CD4-positive, alpha-beta T cell treated with Interleukin-17A for 1 hour (primary cell): ENCODE measurements at regions not wholly inside any gene's neighbourhood (a gene's known extent, or its start where the extent isn't known, plus 50 kb on each side); places are given as distances from the start of the nearest gene placed in this dataset.

Source experiments
- DNase-seq: peaks from one replicate; pipeline ENCODE4 v3.0.0-alpha.2; 2020

DNA sequence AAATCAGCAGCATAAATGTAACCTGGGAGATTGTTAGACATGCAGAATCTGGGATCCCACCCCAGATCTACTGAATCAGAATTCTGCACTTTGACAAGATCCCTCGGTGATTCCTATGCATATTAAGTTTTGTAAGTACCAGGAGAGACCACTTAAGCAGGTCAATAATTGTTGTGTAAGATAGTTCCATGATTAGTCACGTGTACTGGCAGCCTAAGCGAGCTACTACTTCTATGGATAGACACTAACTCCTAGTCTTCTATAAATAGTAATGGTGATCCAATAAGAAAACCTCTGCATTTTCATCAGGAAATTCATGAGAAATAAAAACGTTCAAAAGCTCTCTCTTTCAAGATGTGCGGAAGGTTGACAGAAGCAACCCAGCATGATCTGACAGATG lies 988.2 kb upstream of the CHAC2 start:
- DNase-seq = no peak

DNA sequence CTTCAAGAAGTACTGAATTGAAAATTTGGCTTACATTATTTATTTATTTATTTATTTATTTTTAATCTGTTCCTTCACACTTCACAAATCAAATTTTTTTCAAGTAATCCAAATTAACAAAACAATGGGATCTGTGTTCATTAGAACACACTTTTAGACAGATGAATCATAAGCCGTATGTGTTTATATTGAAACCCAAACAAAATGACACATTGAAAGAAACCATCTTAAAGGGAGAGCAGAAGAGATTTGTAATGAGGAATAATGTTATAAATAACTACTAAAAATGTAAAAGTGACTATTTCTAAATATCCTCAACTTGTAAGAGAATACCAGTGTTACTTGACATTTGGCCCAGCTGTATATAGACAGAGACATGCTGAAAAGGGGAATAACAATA lies 991.0 kb upstream of the CHAC2 start:
- DNase-seq = no peak

DNA sequence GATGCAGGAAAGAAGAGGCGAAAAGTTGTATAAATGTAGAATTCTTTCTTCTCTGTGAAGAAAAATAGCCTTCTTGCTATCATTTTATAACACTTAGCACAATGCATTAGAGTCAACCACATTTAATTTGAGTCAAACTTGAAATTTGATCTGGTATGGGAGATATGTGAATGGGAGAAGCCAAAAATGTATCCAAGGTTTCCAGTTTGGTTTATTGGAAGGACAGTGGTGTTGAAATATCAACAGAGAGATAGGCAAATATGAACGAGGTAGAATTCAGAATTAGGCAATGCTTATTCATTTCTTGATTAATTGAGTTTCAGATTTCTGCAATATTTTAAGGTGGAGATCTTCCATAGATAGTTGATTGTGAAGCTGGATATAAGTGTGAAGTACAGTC lies 991.9 kb upstream of the CHAC2 start:
- no peak for DNase-seq

- DNase-seq = no peak
These were observed 1001.9 kb upstream of the CHAC2 start for GRCh38 chr2:52765735-52766134.

- no peak for DNase-seq
These were observed 1017.8 kb upstream of the CHAC2 start for GRCh38 chr2:52749764-52750163.

DNA sequence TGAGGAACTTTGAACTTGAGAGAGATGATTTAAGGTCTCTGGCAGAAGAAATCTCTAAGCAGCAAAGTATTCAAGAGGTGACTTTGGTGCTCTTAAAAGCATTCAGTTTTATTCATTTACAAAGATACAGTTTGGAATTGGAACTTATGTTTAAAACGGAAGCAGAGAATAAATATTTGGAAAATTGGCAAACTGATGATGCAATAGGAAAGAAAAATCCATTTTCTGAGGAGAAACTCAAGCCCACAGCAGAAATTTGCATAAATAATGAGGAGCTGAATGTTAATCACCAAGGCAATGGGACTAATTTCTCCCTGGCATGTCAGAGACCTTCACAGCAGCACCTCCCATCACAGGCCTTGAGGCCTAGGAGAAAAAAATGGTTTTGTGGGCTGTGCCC lies 1022.5 kb upstream of the CHAC2 start:
- DNase-seq = no peak

DNA sequence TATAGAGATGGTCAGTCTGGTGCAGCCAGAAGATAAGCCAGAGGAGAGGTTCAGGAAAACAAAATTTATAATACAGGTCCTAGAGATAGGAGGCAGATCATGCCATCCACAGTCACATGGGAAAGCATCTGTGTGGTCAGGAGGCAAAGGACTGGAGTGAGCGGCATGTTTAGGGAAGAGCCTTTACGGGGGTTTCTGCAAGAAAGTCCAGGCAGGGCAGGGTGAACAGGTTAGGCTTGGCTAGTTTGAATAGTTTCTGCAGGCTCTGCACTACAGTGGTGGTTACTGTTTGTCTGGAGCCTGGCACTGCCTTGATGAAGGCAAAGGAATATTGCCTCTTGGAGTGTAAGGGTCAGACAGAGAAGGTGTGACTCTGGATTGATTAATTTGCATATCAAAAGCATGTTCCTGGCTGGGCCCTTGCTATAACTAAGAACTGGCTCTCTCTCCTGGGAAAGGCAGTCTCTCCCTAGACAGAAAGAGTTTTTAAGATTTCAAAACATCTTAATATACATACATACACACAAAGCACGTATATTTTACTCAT lies 1034.7 kb upstream of the CHAC2 start:
- no peak for DNase-seq

GRCh38 chr2:52724585-52724984 lies 1043.0 kb upstream of the CHAC2 start:
- DNase-seq = no peak

- no peak for DNase-seq
These were observed 1049.8 kb upstream of the CHAC2 start for GRCh38 chr2:52717836-52718235.

- DNase-seq = no peak
These were observed 1056.6 kb upstream of the CHAC2 start for GRCh38 chr2:52710810-52711618.

DNA sequence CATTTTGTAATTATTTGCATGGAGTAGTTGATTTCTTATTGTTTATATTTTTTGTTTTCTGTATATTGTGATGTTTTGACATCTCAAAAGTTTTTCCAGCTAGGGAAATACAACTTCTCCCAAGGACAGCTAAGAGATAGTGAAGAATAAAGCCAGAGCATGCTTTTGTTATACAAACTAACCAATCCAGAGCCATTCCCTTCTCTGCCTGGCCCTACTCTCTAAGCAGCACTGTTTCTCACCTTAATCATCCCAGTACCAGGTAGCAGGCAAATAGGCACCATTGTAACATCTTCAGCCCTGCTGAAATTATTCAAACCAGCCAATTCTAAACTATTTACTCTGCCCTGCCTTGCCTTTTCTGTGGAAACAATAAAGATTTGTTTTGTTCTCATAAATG lies 1063.4 kb upstream of the CHAC2 start:
- DNase-seq = no peak

GRCh38 chr2:52703004-52703403 lies 1064.6 kb upstream of the CHAC2 start:
- no peak for DNase-seq

- no peak for DNase-seq
These were observed 1069.2 kb upstream of the CHAC2 start for GRCh38 chr2:52698408-52698807.

GRCh38 chr2:52697690-52698089 lies 1069.9 kb upstream of the CHAC2 start:
- no peak for DNase-seq

- DNase-seq = no peak
These were observed 1071.9 kb upstream of the CHAC2 start for GRCh38 chr2:52695731-52696130.

DNA sequence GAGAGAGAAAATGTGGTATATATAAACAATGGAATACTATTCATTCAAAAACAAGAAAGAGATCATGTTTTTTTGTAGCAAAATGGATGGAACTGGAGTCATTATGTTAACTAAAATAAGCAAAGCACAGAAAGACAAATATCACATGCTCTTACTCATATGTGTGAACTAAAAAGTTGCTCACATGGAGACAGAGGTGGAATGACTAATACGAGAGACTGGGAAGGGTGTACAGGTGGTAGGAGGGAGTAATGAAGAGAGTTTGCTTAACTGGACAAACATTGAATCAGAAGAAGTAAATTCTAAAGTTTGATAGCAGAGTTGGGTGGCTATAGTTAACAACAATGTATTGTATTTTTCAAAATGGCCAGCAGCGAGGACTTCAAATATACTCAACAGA lies 1080.7 kb upstream of the CHAC2 start:
- no peak for DNase-seq

- DNase-seq = no peak
These were observed 1091.5 kb upstream of the CHAC2 start for GRCh38 chr2:52676056-52676455.

- DNase-seq = no peak
These were observed 1098.9 kb upstream of the CHAC2 start for GRCh38 chr2:52668724-52669123.

DNA sequence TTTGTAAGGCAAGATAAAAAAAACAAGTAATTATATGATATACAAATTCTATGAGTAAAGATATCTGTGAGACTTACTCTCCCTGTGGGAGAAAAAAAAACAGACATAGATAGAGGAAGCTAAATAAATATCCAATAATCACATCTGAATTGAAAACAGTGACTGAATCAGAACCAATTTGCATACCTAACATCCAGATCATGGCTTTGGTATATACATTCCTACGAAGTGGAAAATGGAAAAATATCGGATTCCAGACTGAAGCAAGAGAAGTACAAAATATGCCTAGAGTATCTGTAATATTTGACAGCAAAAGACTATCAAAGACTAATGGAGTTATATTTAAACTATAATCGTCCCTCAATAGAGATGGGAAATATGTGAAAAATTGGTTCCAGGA lies 1108.1 kb upstream of the CHAC2 start:
- DNase-seq = no peak

GRCh38 chr2:52658598-52658997 lies 1109.0 kb upstream of the CHAC2 start:
- DNase-seq = no peak

DNA sequence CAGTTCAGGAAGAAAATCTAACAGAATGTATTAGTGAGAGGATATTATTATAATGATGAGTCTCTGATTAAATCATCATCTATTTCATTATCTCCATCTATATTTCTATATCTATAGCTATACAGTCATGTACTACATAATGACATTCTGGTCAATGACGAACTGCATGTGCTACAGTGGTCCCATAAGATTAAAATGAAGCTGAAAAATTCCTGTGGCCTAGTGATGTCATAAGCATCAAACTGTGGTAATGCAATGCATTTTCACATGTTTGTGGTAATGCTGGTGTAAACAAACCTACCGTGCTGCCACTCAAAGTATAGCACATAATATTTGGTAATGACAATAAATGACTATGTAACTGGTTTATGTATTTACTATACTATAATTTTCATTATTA lies 1127.9 kb upstream of the CHAC2 start:
- DNase-seq = no peak

- DNase-seq = no peak
These were observed 1135.1 kb upstream of the CHAC2 start for GRCh38 chr2:52632543-52632942.

DNA sequence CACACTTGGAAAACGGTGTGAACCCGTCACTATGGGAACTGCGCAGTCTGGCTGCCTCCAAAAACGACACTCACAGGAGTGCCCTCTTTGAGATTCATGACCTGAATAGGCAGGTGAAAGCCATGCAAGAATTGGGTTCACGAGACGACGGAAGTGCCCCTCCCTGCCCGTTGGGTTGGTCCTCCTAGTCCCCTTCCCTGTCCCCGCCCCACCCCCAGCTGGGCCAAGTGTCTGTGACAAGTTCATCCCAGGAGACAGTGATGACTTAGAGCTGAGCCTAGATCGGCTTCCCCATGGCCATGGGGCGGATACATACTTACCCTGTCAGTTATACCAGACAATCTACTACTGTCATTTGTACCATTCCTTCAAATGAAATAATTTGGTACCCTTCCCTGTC lies 1137.7 kb upstream of the CHAC2 start:
- no peak for DNase-seq

- DNase-seq = no peak
These were observed 1138.1 kb upstream of the CHAC2 start for GRCh38 chr2:52629531-52629930.

DNA sequence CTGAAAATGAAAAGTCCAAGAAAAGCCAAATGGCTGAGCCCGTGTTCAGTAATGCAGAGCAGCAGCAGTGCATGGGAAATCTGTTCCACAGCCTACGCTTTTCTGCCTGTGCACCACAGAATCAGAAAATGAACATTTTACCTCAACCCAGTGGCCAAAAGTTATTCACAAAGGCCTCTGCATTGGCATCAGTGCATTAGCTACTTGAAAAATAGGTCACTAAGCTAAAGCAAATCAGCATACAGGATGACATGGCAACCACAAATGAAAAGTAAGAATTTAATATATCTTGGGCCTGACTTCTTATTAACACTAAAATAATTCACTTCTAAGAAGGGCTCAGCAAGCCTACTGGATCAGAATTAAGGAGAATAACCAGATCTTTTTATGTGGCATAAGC lies 1145.3 kb upstream of the CHAC2 start:
- no peak for DNase-seq
